ENCODE measurements at regions not wholly inside any gene's neighbourhood (a gene's known extent, or its start where the extent isn't known, plus 50 kb on each side); places are given as distances from the start of the nearest gene placed in this dataset.
"Not testable (repeated sequence)": the region's sequence is repeated elsewhere in the genome, so short reads cannot be mapped to it uniquely, and the experiment has no call there.

- H3K4me3 Mint-ChIP-seq = no peak overlapping the region
- no peaks in the 10 kb centered on the region for H3K9me3 Mint-ChIP-seq (ENCODE audit: low read depth)
- peaks cover 13% of the 10 kb centered on the region for H3K27me3 Mint-ChIP-seq
- no peak overlapping the region for H3K27ac Mint-ChIP-seq
- H3K36me3 Mint-ChIP-seq = peaks cover 3% of the 10 kb centered on the region
- no peaks in the 10 kb centered on the region for H3K4me1 Mint-ChIP-seq (ENCODE audit: low read depth)
Observed at GRCh38 chr14:71803539-71804260, 128.5 kb upstream of the RGS6 start.

DNA sequence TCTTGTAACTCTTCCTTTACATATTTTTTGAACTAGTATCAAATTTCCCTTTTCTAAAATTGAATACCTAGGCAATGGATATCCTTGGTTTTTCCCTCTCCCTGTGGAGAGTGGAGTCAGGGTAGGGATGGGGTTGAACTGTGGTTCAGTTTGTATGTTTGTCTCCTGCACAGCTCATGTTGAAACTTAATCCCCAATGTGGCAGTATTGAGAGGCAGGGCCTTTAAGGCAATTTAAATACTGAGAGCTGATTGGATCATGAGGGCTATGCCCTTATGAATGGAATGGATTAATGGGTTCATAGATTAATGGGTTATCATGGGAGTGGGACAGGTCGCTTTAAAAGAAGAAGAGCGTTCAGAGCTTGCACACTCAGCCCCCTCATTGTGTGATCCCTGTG lies 127.2 kb upstream of the RGS6 start:
- H3K36me3 Mint-ChIP-seq = peaks cover 3% of the 10 kb centered on the region
- H3K27me3 Mint-ChIP-seq = peaks cover 12% of the 10 kb centered on the region
- H3K4me3 Mint-ChIP-seq = no peak overlapping the region
- no peaks in the 10 kb centered on the region for H3K4me1 Mint-ChIP-seq (ENCODE audit: low read depth)
- H3K27ac Mint-ChIP-seq = no peak overlapping the region
- no peaks in the 10 kb centered on the region for H3K9me3 Mint-ChIP-seq (ENCODE audit: low read depth)

DNA sequence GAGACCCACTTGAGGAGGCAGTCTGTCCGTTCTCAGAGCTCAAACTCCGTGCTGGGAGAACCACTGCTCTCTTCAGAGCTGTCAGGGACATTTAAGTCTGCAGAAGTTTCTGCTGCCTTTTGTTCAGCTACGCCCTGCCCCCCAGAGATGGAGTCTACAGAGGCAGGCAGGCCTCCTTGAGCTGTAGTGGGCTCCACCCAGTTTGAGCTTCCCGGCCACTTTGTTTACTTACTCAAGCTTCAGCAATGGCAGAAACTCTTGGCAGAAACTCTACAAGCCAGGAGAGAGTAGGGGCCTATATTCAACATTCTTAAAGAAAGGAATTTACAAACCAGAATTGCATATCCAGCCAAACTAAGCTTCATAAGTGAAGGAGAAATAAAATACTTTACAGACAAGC lies 125.2 kb upstream of the RGS6 start:
- H3K4me1 Mint-ChIP-seq (ENCODE audit: low read depth); H3K27ac Mint-ChIP-seq; H3K9me3 Mint-ChIP-seq (ENCODE audit: low read depth); H3K27me3 Mint-ChIP-seq; H3K4me3 Mint-ChIP-seq; H3K36me3 Mint-ChIP-seq: not testable (repeated sequence)

GRCh38 chr14:71810800-71811199 lies 121.4 kb upstream of the RGS6 start:
- not testable (repeated sequence) for H3K4me1 Mint-ChIP-seq (ENCODE audit: low read depth); H3K36me3 Mint-ChIP-seq; H3K9me3 Mint-ChIP-seq (ENCODE audit: low read depth); H3K27ac Mint-ChIP-seq; H3K27me3 Mint-ChIP-seq; H3K4me3 Mint-ChIP-seq

DNA sequence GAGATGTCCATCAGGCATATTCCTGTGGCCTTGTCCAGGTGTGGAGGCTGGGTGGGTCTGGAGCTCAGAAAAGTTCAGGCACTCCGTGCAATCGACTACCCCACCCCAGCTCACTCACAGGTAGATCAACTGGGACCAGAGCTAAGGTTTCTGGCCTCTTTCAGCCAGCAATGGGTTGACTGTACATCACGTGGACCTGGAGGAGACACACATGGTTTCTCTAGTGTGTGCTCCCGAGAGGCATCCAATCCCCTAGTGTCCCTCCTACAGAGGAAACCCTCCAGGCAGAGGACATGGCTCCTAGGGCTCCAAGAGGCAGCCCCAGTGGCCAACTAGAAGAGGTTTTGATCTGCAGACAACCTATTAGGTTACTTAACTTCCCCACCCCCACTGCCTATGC lies 119.5 kb upstream of the RGS6 start:
- H3K27ac Mint-ChIP-seq = no peak overlapping the region
- H3K36me3 Mint-ChIP-seq = no peaks in the 10 kb centered on the region
- no peaks in the 10 kb centered on the region for H3K9me3 Mint-ChIP-seq (ENCODE audit: low read depth)
- H3K4me1 Mint-ChIP-seq (ENCODE audit: low read depth) = no peaks in the 10 kb centered on the region
- no peak overlapping the region for H3K4me3 Mint-ChIP-seq
- H3K27me3 Mint-ChIP-seq = peaks cover 4% of the 10 kb centered on the region

DNA sequence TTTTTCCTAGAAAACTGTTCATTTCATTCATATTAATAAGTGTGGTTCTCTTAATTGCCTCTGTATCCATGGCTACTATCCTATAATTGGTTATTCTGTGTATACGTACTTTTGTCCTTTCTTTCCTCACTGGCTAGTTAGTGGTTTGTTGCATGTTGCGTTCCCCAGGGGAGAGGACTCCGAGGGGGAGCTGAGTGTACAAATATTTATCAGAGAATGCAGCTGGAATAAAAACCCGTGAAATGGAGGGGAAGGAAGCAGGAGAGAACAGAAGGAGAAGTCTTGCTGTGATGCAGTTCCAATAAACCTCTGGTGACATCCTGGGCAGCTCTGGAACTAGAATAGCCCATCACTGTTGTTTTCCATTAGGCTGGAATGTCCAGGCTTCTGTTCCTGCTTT lies 117.1 kb upstream of the RGS6 start:
- Mint-ChIP-seq H3K27me3 (peaks cover 2% of the 10 kb centered on the region), H3K4me3 (no peak overlapping the region), H3K4me1 (ENCODE audit: low read depth) (no peaks in the 10 kb centered on the region), H3K9me3 (ENCODE audit: low read depth) (no peaks in the 10 kb centered on the region), H3K27ac (no peak overlapping the region), H3K36me3 (no peaks in the 10 kb centered on the region)

DNA sequence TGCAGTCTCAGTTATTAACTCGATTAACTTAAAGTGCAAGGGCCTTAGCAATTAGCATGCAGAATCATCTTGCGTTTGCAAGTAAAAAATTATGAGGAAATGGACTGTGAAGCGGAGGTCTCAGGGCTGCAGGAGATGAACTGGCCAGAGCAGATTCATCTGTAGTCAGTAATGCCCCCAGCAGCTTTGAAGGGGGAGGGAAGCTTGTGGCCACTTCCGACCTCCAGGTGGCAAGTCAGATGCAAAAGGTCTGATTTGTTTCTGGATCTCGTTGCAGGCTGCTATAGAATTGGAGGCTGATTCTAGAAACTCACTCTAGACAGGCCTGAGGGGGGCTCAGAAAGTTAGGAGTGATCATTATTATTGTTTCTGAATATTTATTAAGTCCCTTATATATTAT lies 107.4 kb upstream of the RGS6 start:
- peaks cover 10% of the 10 kb centered on the region for H3K27me3 Mint-ChIP-seq
- H3K27ac Mint-ChIP-seq = no peak overlapping the region
- H3K9me3 Mint-ChIP-seq (ENCODE audit: low read depth) = no peaks in the 10 kb centered on the region
- H3K36me3 Mint-ChIP-seq = peaks cover 7% of the 10 kb centered on the region
- no peak overlapping the region for H3K4me3 Mint-ChIP-seq
- H3K4me1 Mint-ChIP-seq (ENCODE audit: low read depth) = no peaks in the 10 kb centered on the region

DNA sequence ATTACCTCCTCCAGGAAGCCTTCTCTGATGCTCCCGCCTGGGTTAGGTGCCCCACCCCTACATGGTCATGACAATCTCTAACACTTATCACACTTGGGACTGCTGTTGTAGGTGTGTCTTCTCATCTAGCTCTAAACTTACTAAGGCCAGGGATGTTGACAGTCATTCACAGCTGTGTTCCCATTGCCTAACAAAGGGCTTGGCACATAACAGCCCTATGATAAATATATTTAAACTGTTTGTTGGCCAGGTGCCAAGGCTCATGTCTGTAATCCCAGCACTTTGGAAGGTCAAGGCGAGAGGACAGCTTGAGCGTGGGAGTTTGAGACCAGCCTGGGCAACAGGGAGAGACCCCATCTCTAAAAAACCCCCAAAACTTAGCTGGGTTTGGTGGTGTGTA lies 98.8 kb upstream of the RGS6 start:
- no peaks in the 10 kb centered on the region for H3K36me3 Mint-ChIP-seq

GRCh38 chr14:71834284-71835204 lies 97.7 kb upstream of the RGS6 start:
- Mint-ChIP-seq H3K4me1 (ENCODE audit: low read depth) (no peaks in the 10 kb centered on the region), H3K27me3 (peaks cover 3% of the 10 kb centered on the region), H3K27ac (no peak overlapping the region), H3K4me3 (no peak overlapping the region), H3K36me3 (no peaks in the 10 kb centered on the region), H3K9me3 (ENCODE audit: low read depth) (peaks cover 6% of the 10 kb centered on the region)

More for the DNA sequence above, 98.8 kb upstream of the RGS6 start:
- peaks cover 2% of the 10 kb centered on the region for H3K27me3 Mint-ChIP-seq
- H3K27ac Mint-ChIP-seq = no peak overlapping the region
- no peaks in the 10 kb centered on the region for H3K4me1 Mint-ChIP-seq (ENCODE audit: low read depth)
- H3K9me3 Mint-ChIP-seq (ENCODE audit: low read depth) = peaks cover 6% of the 10 kb centered on the region
- H3K4me3 Mint-ChIP-seq = no peak overlapping the region

DNA sequence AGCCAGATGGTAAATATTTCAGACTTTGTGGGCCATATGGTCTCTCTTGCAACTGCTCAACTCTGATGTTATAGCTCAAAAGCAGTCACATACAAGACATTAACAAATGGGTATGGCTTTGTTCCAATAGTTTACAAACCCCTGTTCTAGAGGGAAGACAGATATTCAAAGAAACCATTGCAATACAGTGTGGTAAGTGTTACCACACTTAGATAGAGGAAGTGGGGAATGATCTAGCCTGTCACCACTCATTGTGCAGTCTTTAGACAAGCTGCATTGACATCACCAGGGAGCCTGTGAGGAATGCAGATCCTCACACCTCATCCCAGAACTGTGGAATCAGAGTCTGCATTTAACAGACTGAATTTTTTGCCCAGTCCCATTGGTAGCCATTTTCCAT lies 80.0 kb upstream of the RGS6 start:
- Mint-ChIP-seq H3K27ac (no peak overlapping the region), H3K36me3 (peaks cover 4% of the 10 kb centered on the region), H3K4me1 (ENCODE audit: low read depth) (no peaks in the 10 kb centered on the region), H3K9me3 (ENCODE audit: low read depth) (peaks cover 5% of the 10 kb centered on the region), H3K27me3 (peaks cover 30% of the 10 kb centered on the region), H3K4me3 (no peak overlapping the region)

GRCh38 chr14:71855399-71856036 lies 76.7 kb upstream of the RGS6 start:
- Mint-ChIP-seq H3K27ac (no peak overlapping the region), H3K4me3 (no peak overlapping the region), H3K27me3 (peaks cover 41% of the 10 kb centered on the region), H3K4me1 (ENCODE audit: low read depth) (no peaks in the 10 kb centered on the region), H3K36me3 (no peaks in the 10 kb centered on the region), H3K9me3 (ENCODE audit: low read depth) (no peaks in the 10 kb centered on the region)

DNA sequence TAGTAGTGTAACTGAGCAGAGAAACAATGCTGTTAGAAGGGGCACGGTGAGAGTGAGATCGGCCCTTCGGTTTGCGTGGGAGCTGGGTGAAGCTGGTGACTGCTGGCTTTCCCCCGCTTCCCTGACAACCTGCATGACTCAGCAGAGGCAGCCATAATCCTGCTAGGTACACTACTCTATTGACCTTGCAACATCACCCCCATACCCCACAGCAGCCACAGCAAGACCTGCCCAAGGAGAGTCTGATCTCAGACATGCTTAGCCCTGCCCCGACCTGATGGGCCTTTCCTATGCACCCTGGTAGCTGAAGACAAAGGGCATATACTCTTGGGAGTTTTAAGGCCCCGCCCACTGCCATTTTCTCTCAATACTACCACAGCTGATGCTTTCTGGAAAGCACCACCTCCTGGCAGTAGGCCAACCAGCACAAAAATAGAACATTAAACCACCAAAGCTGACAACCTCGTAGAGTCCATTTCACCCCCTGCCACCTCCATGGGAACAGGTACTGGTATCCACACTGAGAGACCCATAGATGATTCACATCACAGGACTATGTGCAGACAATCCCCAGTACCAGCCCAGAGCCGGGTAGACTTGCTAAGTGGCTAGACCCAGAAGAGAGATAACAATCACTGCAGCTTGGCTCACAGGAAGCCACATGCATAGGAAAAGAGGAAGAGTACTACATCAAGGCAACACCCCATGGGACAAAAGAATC lies 75.9 kb upstream of the RGS6 start:
- Mint-ChIP-seq H3K36me3 (no peaks in the 10 kb centered on the region), H3K27me3 (peaks cover 39% of the 10 kb centered on the region), H3K4me1 (ENCODE audit: low read depth) (no peaks in the 10 kb centered on the region), H3K27ac (no peak overlapping the region), H3K9me3 (ENCODE audit: low read depth) (no peaks in the 10 kb centered on the region), H3K4me3 (no peak overlapping the region)

DNA sequence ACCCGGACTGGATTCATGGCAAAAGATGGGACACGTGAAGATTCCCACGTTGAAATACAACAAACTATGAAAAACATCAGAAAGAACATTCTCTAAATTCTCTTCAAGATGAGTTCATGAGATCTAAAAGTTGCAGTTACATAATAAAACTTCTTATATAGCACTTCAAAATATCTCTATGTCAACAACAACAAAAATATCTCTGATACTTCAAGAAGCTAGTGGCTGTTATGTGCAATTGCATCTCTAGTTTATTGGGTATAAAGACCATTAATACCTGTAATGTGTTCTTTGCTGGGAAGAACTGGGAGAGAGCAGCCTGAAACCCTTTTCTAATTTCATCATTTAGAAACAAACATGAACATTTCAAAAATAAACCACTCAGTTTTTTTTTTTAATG lies 69.2 kb upstream of the RGS6 start:
- H3K9me3 Mint-ChIP-seq (ENCODE audit: low read depth) = no peaks in the 10 kb centered on the region
- no peak overlapping the region for H3K27ac Mint-ChIP-seq
- H3K27me3 Mint-ChIP-seq = peaks cover 14% of the 10 kb centered on the region
- no peaks in the 10 kb centered on the region for H3K4me1 Mint-ChIP-seq (ENCODE audit: low read depth)
- no peak overlapping the region for H3K4me3 Mint-ChIP-seq
- no peaks in the 10 kb centered on the region for H3K36me3 Mint-ChIP-seq

DNA sequence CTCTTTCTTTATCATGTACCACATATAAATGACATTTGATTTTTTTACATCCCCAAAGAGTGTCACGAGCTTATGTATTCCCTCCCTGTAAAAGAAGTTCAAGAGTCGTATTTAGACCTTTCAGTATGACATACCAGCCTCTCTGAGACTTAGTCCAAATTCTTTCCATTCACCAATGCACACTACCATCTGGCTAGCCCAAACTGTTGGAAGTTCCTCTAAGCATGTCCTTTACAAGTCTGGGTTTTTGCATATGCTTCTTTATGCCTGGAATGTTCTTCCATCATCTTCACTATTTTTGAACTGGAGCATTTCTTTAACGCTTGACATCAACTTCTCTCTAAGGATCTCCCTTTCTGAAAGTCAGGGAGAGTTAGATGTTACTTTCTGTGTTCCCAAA lies 68.5 kb upstream of the RGS6 start:
- Mint-ChIP-seq H3K9me3 (ENCODE audit: low read depth) (no peaks in the 10 kb centered on the region), H3K4me3 (no peak overlapping the region), H3K36me3 (no peaks in the 10 kb centered on the region), H3K4me1 (ENCODE audit: low read depth) (no peaks in the 10 kb centered on the region), H3K27me3 (peaks cover 7% of the 10 kb centered on the region), H3K27ac (no peak overlapping the region)
